Colonic mucosa (tissue), 4 donors: ENCODE measurements at regions not wholly inside any gene's neighbourhood (a gene's known extent, or its start where the extent isn't known, plus 50 kb on each side); places are given as distances from the start of the nearest gene placed in this dataset.

Source experiments
- DNase-seq: peaks from one replicate; pipeline ENCODE4 v3.0.0-alpha.2; 2020
- H3K27ac ChIP-seq: fragments of 200-600 bp; one replicate; pipeline ENCODE4 v1.8.0; 2021
- H3K27me3 ChIP-seq: fragments of 200-600 bp; one replicate; pipeline ENCODE4 v1.8.0; 2021
- H3K36me3 ChIP-seq: fragments of 200-600 bp; one replicate; pipeline ENCODE4 v1.8.0; 2021
- H3K4me1 ChIP-seq: fragments of 200-600 bp; one replicate; pipeline ENCODE4 v1.8.0; 2021; ENCODE audit warnings: mild to moderate bottlenecking
- H3K4me3 ChIP-seq: fragments of 200-600 bp; one replicate; pipeline ENCODE4 v1.8.0; 2021
- H3K9ac ChIP-seq, 2 donors: one replicate each; pipeline ENCODE4 v1.7.0; 2013; ENCODE audit warnings: control low read depth in 2 of 2, low read depth in 2 of 2, low read length in 2 of 2
- H3K9me3 ChIP-seq: fragments of 200-600 bp; one replicate; pipeline ENCODE4 v1.8.0; 2021
- intact Hi-C: fragments of 100-400 bp; cut with DNase I; formaldehyde crosslinking; loops from one replicate; pipeline ENCODE4 v1.14.1; 2022
- TF ChIP-seq, protein P1 (sequence below): fragments of 200-600 bp; IDR thresholded peaks from one replicate; pipeline ENCODE4 v1.8.0; 2022; ENCODE audit warnings: antibody characterized with exemption, mild to moderate bottlenecking
- donor health status: healthy.
- donor health status: DM: no; HTN: no; CAD: no.
- donor health status: DM: no; HTN: no; CAD: no.

DNA sequence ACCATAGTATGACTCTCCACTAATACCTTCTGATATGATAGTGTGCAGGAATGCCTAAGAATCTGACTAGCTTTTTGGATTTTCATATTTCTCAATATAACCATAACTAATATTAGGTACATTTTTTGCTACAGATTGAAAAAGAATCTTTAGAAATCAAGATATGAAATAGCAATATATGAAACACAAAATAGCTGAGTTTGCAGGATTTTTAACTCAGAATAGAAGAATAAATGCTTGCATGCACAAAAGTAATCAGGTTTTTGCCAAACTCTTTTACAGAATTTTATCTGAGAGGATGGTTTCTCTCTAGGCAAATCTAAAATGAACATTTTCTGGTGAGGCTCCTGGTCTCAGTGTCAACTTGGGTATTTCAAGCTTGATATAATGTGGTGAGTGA, 402.6 kb downstream of the TMEM232 start:
- H3K27me3 ChIP-seq: no peaks in the 10 kb centered on the region
- no peak overlapping the region for H3K4me3 ChIP-seq
- no peak for DNase-seq
- H3K9me3 ChIP-seq: no peaks in the 10 kb centered on the region
- H3K27ac ChIP-seq: no peak overlapping the region
- no peak overlapping the region for H3K9ac ChIP-seq
- no peaks in the 10 kb centered on the region for H3K36me3 ChIP-seq
- intact Hi-C loops: no loop called here
- TF ChIP-seq, protein P1, sequence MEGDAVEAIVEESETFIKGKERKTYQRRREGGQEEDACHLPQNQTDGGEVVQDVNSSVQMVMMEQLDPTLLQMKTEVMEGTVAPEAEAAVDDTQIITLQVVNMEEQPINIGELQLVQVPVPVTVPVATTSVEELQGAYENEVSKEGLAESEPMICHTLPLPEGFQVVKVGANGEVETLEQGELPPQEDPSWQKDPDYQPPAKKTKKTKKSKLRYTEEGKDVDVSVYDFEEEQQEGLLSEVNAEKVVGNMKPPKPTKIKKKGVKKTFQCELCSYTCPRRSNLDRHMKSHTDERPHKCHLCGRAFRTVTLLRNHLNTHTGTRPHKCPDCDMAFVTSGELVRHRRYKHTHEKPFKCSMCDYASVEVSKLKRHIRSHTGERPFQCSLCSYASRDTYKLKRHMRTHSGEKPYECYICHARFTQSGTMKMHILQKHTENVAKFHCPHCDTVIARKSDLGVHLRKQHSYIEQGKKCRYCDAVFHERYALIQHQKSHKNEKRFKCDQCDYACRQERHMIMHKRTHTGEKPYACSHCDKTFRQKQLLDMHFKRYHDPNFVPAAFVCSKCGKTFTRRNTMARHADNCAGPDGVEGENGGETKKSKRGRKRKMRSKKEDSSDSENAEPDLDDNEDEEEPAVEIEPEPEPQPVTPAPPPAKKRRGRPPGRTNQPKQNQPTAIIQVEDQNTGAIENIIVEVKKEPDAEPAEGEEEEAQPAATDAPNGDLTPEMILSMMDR: no peak
- no peaks in the 10 kb centered on the region for H3K4me1 ChIP-seq

DNA sequence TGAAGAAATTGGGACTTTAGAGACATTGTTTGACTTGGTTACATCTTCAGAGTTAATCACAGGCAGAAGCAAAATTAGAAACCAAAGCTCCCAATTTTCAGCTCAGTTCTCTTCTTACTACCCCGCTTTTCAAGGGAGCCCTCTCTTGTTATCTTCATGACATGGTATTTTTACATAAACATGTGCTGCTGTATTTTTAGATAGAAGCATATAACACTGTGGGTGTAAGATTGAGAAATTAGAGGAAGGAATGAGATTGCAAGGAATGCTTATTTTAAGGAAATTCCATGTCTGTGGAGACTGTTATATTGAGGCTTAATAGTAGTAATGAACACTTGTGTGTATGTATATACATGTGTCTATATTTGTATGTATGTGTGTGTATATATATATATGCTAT, 401.6 kb downstream of the TMEM232 start:
- Histone ChIP-seq H3K27me3 (no peaks in the 10 kb centered on the region), H3K4me3 (no peak overlapping the region), H3K9ac (no peak overlapping the region), H3K36me3 (no peaks in the 10 kb centered on the region), H3K27ac (no peak overlapping the region), H3K4me1 (no peaks in the 10 kb centered on the region), H3K9me3 (no peaks in the 10 kb centered on the region)
- TF ChIP-seq, protein P1: no peak
- intact Hi-C loops: no loop called here
- no peak for DNase-seq

DNA sequence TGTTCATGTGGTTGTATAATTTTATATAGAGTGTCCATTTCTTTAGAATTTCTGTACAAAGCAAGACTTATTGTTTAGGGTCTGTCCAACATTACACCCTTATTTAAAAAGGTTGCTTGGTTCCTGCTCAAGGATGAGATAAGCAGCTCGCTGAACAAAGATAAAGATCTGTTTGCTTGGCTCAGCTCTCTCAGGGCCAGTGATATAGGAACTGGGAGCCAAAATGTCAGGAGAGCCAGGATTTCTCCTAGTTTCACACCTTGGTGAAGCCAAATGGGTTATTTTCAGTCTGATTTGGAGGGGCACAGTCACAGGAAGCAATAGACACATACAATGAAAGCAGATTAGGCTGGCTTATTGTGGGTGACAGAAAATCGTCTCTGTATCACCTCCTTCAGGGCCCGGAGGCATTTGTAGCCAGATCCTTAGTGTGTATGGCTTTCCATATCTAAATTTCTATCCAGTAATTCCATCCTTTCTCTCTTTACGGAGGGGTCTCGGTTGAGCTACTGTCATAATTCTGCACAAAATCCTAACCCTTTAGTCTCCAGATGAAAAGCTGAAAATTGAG, 396.4 kb downstream of the TMEM232 start:
- intact Hi-C loops: no loop called here
- H3K4me3 ChIP-seq: no peak overlapping the region
- no peaks in the 10 kb centered on the region for H3K27me3 ChIP-seq
- no peak overlapping the region for H3K9ac ChIP-seq
- H3K27ac ChIP-seq: no peak overlapping the region
- H3K9me3 ChIP-seq: no peaks in the 10 kb centered on the region
- H3K36me3 ChIP-seq: no peaks in the 10 kb centered on the region
- TF ChIP-seq, protein P1: no peak
- no peak for DNase-seq
- no peaks in the 10 kb centered on the region for H3K4me1 ChIP-seq

DNA sequence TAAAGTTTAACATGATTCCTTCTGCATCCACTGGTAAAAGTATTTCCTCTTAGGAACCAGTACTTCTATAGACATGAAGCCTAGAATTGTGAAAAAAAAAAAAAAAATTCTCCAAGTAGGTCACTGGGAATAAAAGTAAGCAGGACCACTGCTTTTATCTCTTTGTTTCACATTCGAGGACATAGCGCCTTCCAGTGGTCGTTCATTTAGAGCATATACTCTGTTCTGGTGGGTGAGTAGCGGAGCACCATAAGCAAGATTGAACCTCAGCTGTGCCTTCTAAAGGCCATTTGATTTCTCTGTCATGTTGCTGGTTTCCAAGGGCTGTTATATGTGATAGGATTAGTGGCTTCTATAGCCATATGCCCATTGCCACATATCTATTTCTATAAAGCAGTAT, 393.1 kb downstream of the TMEM232 start:
- no peak for DNase-seq
- intact Hi-C loops: no loop called here
- TF ChIP-seq, protein P1: no peak
- Histone ChIP-seq H3K9ac (no peak overlapping the region), H3K4me1 (no peaks in the 10 kb centered on the region), H3K4me3 (no peak overlapping the region), H3K27me3 (no peaks in the 10 kb centered on the region), H3K27ac (no peak overlapping the region), H3K9me3 (no peaks in the 10 kb centered on the region), H3K36me3 (no peaks in the 10 kb centered on the region)

DNA sequence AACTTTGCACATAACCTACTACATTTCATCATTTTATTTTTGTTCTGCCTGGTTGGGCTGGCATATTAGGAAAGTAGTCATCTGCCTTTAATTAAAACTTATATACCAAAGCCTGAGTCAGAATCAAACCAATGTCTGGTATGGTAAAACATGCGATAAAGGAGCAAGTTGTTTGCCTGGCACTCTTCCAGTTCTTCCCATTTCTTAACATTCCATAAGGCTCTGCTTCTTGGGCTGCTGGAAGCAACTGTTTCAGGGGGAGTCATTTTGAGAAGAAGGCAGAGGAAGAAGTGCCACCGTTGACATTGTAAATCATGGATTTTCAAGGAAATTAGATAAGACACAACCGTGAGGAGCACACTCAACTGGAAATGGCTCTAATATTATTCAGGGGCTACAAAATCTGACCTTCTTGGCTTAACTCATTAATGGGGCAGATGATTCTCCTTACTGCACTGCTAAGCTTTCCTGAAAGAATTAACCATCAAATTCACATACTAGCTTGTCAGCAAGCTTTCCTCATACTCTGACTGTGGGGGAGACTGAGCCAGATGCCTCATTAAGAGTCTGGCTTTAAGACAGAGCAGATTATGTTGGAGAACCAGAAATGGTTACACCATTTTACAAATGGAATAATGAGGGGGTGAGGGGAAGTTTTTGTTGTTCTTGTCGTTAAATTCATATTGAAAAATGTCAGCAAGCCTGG, 391.0 kb downstream of the TMEM232 start:
- TF ChIP-seq, protein P1: no peak
- Histone ChIP-seq H3K9ac (no peak overlapping the region), H3K4me3 (no peak overlapping the region), H3K4me1 (no peaks in the 10 kb centered on the region), H3K36me3 (no peaks in the 10 kb centered on the region), H3K27me3 (no peaks in the 10 kb centered on the region), H3K27ac (no peak overlapping the region), H3K9me3 (no peaks in the 10 kb centered on the region)
- DNase-seq: no peak
- intact Hi-C loops: loop anchor here (2.0 kb wide), 1 partner anchor 47 kb away; no protein-coding TSS in a partner anchor
